Neural progenitor cell (in vitro differentiated cells): ENCODE measurements at regions not wholly inside any gene's neighbourhood (a gene's known extent, or its start where the extent isn't known, plus 50 kb on each side); places are given as distances from the start of the nearest gene placed in this dataset.

Experiments
- DNase-seq: peaks from one replicate; pipeline ENCODE4 v3.0.0-alpha.2; 2016; ENCODE audit warnings: low spot score
- H2AFZ ChIP-seq: fragments of 200-600 bp; sonication (generic); replicated peaks from 2 replicates; pipeline ENCODE4 v1.6.1; 2016; ENCODE audit warnings: antibody characterized with exemption
- H3F3A ChIP-seq: fragments of 200-600 bp; sonication (generic); 2 replicates; pipeline ENCODE4 v1.6.1; 2016; ENCODE audit warnings: antibody characterized with exemption, low read depth
- H3K27ac ChIP-seq: fragments of 200-600 bp; sonication (generic); 2 replicates; pipeline ENCODE4 v1.5.1; 2016; ENCODE audit warnings: mild to moderate bottlenecking
- H3K27me3 ChIP-seq: fragments of 200-600 bp; sonication (generic); 2 replicates; pipeline ENCODE4 v1.6.1; 2016; ENCODE audit warnings: mild to moderate bottlenecking, moderate library complexity
- H3K36me3 ChIP-seq: fragments of 200-600 bp; sonication (generic); 2 replicates; pipeline ENCODE4 v1.5.1; 2016
- H3K4me1 ChIP-seq: fragments of 200-600 bp; sonication (generic); 2 replicates; pipeline ENCODE4 v1.6.1; 2016; ENCODE audit warnings: mixed run types
- H3K4me2 ChIP-seq: fragments of 200-600 bp; sonication (generic); 2 replicates; pipeline ENCODE4 v1.6.1; 2016
- H3K4me3 ChIP-seq: fragments of 200-600 bp; sonication (generic); 2 replicates; pipeline ENCODE4 v1.5.1; 2016
- H3K79me2 ChIP-seq: fragments of 200-600 bp; sonication (generic); 2 replicates; pipeline ENCODE4 v1.6.1; 2016; ENCODE audit warnings: low read depth
- H3K9ac ChIP-seq: fragments of 200-600 bp; sonication (generic); 2 replicates; pipeline ENCODE4 v1.6.1; 2016
- H3K9me3 ChIP-seq: fragments of 200-600 bp; sonication (generic); 2 replicates; pipeline ENCODE4 v1.5.1; 2016; ENCODE audit warnings: low read depth
- H4K20me1 ChIP-seq: fragments of 200-600 bp; sonication (generic); 2 replicates; pipeline ENCODE4 v1.6.1; 2016; ENCODE audit warnings: low read depth
- H3K27ac Mint-ChIP-seq: 3 replicates; pipeline ENCODE4 v1.8.0; 2021; ENCODE audit warnings: mixed read lengths
- H3K27me3 Mint-ChIP-seq: 2 replicates; pipeline ENCODE4 v1.8.0; 2022; ENCODE audit warnings: low read depth, mild to moderate bottlenecking, inconsistent platforms, moderate library complexity, mixed read lengths; ENCODE audit not compliant: insufficient read depth
- H3K36me3 Mint-ChIP-seq: 3 replicates; pipeline ENCODE4 v1.8.0; 2021; ENCODE audit warnings: mixed read lengths
- H3K4me1 Mint-ChIP-seq: 3 replicates; pipeline ENCODE4 v1.8.0; 2021; ENCODE audit warnings: mixed read lengths
- H3K4me3 Mint-ChIP-seq: 3 replicates; pipeline ENCODE4 v1.8.0; 2021; ENCODE audit warnings: mild to moderate bottlenecking, moderate library complexity, mixed read lengths
- H3K9me3 Mint-ChIP-seq: 3 replicates; pipeline ENCODE4 v1.8.0; 2020; ENCODE audit warnings: mixed read lengths
- EZH2 ChIP-seq: fragments of 200-600 bp; sonication (generic); IDR thresholded peaks from 2 replicates; pipeline ENCODE4 v1.6.1; 2017; ENCODE audit warnings: antibody characterized with exemption, mild to moderate bottlenecking, moderate library complexity
- EZH2phosphoT487 ChIP-seq: fragments of 200-600 bp; sonication (generic); IDR thresholded peaks from 2 replicates; pipeline ENCODE4 v1.6.1; 2017; ENCODE audit warnings: antibody characterized with exemption
- TF ChIP-seq, protein P1 (sequence below): fragments of 200-600 bp; sonication (generic); IDR thresholded peaks from 2 replicates; pipeline ENCODE4 v1.5.1; 2017; ENCODE audit warnings: antibody characterized with exemption, mild to moderate bottlenecking

DNA sequence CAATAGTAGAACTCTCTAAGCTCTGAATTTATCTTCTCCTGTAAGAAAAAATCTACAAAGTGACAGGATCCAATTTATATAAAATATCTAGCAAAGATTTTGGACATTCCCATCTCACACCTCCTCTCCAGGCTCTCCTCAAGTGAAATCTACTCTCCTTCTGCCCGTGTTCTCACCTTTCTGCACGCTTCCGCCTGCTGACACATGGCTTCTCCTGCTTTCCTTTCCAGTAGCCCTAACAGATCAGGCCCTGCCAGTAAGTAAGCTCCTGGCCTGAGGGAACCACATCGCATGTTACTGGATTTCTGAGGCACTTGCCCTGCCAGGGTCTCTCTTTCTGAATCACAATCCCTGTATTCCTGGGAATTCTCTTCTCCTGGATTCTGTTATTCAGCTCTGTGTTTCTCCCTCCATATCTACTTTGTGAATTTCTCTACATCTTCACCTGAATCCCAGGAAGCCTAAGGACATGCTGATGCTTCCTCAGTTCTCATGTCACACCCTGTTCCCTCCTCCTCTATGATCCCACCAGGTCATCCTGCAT, 53.3 kb upstream of the TOP3B start:
- peaks cover 100% of the 10 kb centered on the region for H3K27me3 ChIP-seq
- H3K27ac Mint-ChIP-seq = no peak overlapping the region
- no peak overlapping the region for H3K4me3 ChIP-seq

DNA sequence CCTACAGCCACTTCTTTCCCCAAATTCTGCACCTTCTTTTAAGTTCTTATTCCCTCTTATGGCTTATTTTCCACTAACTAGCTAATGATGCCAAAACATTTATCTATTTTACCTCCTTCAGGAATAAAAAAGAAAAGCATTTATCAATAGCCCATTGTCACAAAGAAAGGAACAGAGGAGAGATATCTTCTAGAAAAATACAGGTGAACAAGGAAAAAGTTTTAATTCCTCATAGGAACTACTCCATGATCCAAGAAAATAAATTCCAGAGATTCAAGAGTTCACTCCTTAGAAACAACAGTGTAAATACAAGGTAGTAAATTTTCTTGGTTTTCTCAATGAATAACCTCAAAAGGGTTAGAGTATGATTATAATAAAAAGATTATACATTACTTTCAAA, 52.6 kb upstream of the TOP3B start:
- Mint-ChIP-seq H3K36me3 (no peaks in the 10 kb centered on the region), H3K27me3 (no peaks in the 10 kb centered on the region), H3K4me3 (no peak overlapping the region), H3K9me3 (no peaks in the 10 kb centered on the region), H3K4me1 (peaks cover 40% of the 10 kb centered on the region), H3K27ac (no peak overlapping the region)
- Histone ChIP-seq H3K36me3 (no peaks in the 10 kb centered on the region), H3K27ac (no peak overlapping the region), H3K9ac (no peak overlapping the region), H3K9me3 (no peaks in the 10 kb centered on the region), H3K4me2 (no peak overlapping the region), H4K20me1 (no peaks in the 10 kb centered on the region), H3F3A (peaks cover 8% of the 10 kb centered on the region), H3K4me3 (no peak overlapping the region), H2AFZ (no peak overlapping the region), H3K4me1 (peaks cover 12% of the 10 kb centered on the region), H3K27me3 (peaks cover 100% of the 10 kb centered on the region), H3K79me2 (no peaks in the 10 kb centered on the region)
- no peak for DNase-seq
- TF ChIP-seq, protein P1, sequence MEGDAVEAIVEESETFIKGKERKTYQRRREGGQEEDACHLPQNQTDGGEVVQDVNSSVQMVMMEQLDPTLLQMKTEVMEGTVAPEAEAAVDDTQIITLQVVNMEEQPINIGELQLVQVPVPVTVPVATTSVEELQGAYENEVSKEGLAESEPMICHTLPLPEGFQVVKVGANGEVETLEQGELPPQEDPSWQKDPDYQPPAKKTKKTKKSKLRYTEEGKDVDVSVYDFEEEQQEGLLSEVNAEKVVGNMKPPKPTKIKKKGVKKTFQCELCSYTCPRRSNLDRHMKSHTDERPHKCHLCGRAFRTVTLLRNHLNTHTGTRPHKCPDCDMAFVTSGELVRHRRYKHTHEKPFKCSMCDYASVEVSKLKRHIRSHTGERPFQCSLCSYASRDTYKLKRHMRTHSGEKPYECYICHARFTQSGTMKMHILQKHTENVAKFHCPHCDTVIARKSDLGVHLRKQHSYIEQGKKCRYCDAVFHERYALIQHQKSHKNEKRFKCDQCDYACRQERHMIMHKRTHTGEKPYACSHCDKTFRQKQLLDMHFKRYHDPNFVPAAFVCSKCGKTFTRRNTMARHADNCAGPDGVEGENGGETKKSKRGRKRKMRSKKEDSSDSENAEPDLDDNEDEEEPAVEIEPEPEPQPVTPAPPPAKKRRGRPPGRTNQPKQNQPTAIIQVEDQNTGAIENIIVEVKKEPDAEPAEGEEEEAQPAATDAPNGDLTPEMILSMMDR = no peak
- TF ChIP-seq EZH2phosphoT487 (no peak), EZH2 (no peak)

More for the DNA sequence above, 53.3 kb upstream of the TOP3B start:
- peaks cover 8% of the 10 kb centered on the region for H3F3A ChIP-seq
- no peaks in the 10 kb centered on the region for H3K36me3 ChIP-seq
- H3K27me3 Mint-ChIP-seq = no peaks in the 10 kb centered on the region
- peaks cover 45% of the 10 kb centered on the region for H3K4me1 Mint-ChIP-seq
- H3K9me3 ChIP-seq = no peaks in the 10 kb centered on the region
- H4K20me1 ChIP-seq = no peaks in the 10 kb centered on the region
- peaks cover 12% of the 10 kb centered on the region for H3K4me1 ChIP-seq
- H3K27ac ChIP-seq = no peak overlapping the region
- H3K9ac ChIP-seq = no peak overlapping the region
- TF ChIP-seq EZH2 = no peak
- no peaks in the 10 kb centered on the region for H3K79me2 ChIP-seq
- no peak overlapping the region for H3K4me3 Mint-ChIP-seq
- no peaks in the 10 kb centered on the region for H3K9me3 Mint-ChIP-seq
- no peak overlapping the region for H3K4me2 ChIP-seq
- H3K36me3 Mint-ChIP-seq = no peaks in the 10 kb centered on the region
- DNase-seq = no peak
- no peak overlapping the region for H2AFZ ChIP-seq

DNA sequence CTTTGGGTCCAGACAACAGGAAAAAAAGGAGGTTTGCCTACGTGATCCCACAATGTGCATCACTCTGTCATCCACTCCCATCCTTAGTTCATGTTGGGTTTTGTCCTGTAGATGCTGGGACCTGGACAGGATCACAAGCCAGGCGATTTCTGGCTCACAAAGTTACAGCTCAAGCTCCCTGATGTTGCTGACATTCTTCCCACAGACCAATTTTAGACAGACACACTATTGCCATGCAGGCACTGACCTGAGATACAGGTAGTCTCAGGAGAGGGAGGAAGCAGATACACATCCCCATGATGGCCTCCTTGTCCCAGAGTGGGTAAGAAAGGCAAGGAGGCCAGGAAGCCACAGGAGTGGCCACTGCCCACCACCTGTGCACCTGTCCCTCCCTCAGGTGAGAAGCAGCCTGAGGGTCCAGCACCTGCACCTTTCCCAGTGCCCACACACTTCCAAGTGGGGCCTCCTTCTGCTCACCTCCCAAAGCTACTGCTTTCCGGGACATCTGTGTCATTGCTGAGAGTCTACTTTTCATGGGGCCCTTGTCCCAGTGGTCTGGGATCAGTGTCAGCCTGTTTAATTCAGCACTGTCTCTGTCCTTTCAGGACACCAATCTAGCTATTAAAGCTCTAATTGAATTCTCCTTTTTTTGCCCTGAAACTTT, 52.0 kb upstream of the TOP3B start:
- DNase-seq = no peak
- H3K27ac Mint-ChIP-seq = no peak overlapping the region
- H3K27ac ChIP-seq = no peak overlapping the region
- no peak overlapping the region for H3K4me3 Mint-ChIP-seq
- TF ChIP-seq EZH2phosphoT487 (no peak), EZH2 (no peak)
- TF ChIP-seq, protein P1 = no peak
- H3K4me2 ChIP-seq = no peak overlapping the region
- H3K36me3 ChIP-seq = no peaks in the 10 kb centered on the region
- no peaks in the 10 kb centered on the region for H3K27me3 Mint-ChIP-seq
- H3K36me3 Mint-ChIP-seq = no peaks in the 10 kb centered on the region
- H3K4me3 ChIP-seq = no peak overlapping the region
- no peaks in the 10 kb centered on the region for H3K9me3 ChIP-seq
- H3K27me3 ChIP-seq = peaks cover 100% of the 10 kb centered on the region
- H3K9ac ChIP-seq = no peak overlapping the region
- H4K20me1 ChIP-seq = no peaks in the 10 kb centered on the region
- peaks cover 8% of the 10 kb centered on the region for H3F3A ChIP-seq
- H3K9me3 Mint-ChIP-seq = no peaks in the 10 kb centered on the region
- H2AFZ ChIP-seq = no peak overlapping the region
- no peaks in the 10 kb centered on the region for H3K79me2 ChIP-seq
- peaks cover 40% of the 10 kb centered on the region for H3K4me1 Mint-ChIP-seq
- peaks cover 12% of the 10 kb centered on the region for H3K4me1 ChIP-seq

DNA sequence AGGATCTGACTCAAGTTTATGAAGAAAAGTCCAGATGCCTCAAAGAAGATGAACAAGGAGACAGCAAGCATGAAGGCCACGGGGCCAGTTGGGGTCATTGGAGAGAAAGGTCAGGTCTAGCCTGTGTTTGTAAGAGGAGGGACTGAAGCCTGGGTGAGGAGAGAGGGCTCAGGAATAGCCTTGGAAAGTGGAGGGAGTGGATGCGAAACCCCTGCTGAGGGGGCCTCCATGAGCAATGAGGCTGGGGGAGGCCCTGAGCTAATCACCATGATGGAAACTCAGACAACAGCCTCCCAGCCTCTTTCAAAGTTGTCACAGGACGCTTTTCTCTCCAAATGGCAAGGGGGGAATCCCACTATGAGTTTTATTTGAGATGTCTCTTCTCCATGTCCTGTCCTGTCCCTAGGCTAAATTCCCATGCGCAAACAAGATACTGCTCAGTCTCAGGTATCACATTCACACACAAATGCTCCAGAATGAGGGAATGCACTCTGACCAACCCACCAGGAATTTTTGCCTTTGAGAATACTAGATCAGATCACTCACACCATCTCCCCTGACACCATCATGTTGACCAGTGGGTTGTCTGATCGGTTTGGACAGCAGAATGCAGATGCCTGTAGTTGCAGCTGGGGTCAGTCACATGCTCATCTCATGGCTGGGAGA, 51.3 kb upstream of the TOP3B start:
- Histone ChIP-seq H3F3A (peaks cover 8% of the 10 kb centered on the region), H3K9me3 (no peaks in the 10 kb centered on the region), H2AFZ (no peak overlapping the region), H3K27me3 (peaks cover 100% of the 10 kb centered on the region), H3K4me1 (peaks cover 12% of the 10 kb centered on the region), H3K4me3 (no peak overlapping the region), H3K27ac (no peak overlapping the region), H4K20me1 (no peaks in the 10 kb centered on the region), H3K36me3 (no peaks in the 10 kb centered on the region), H3K9ac (no peak overlapping the region), H3K79me2 (no peaks in the 10 kb centered on the region), H3K4me2 (no peak overlapping the region)
- Mint-ChIP-seq H3K27me3 (peaks cover 4% of the 10 kb centered on the region), H3K27ac (no peak overlapping the region), H3K36me3 (no peaks in the 10 kb centered on the region), H3K4me3 (no peak overlapping the region), H3K4me1 (peaks cover 39% of the 10 kb centered on the region), H3K9me3 (no peaks in the 10 kb centered on the region)
- no peak for DNase-seq
- TF ChIP-seq EZH2 (no peak), EZH2phosphoT487 (no peak)
- TF ChIP-seq, protein P1 = no peak
